HEK293T (cell line): ENCODE measurements at regions not wholly inside any gene's neighbourhood (a gene's known extent, or its start where the extent isn't known, plus 50 kb on each side); places are given as distances from the start of the nearest gene placed in this dataset.
"Not testable (repeated sequence)": the region's sequence is repeated elsewhere in the genome, so short reads cannot be mapped to it uniquely, and the experiment has no call there.

Experiments used
- CTCF ChIA-PET: fragments of 350-600 bp; formaldehyde crosslinking; extraction: SDS; loops from one replicate; lab custom pipeline; 2021; ENCODE audit warnings: antibody characterized with exemption, inconsistent platforms; lab: Yijun Ruan, JAX
- POLR2A ChIA-PET: fragments of 350-600 bp; formaldehyde crosslinking; extraction: SDS; loops from one replicate; lab custom pipeline; 2020; ENCODE audit warnings: antibody characterized with exemption, inconsistent platforms; lab: Yijun Ruan, JAX
- DNase-seq: peaks from one replicate; pipeline ENCODE4 v3.0.0; 2012; ENCODE audit warnings: mixed read lengths; ENCODE audit errors: extremely low spot score
- ARNT ChIP-seq: fragments of 450-650 bp; IDR thresholded peaks from 2 replicates; pipeline ENCODE4 v1.6.1; 2017; ENCODE audit warnings: mild to moderate bottlenecking
- BHLHE40 ChIP-seq: fragments of 450-650 bp; IDR thresholded peaks from 2 replicates; pipeline ENCODE4 v1.6.1; 2016; ENCODE audit warnings: mild to moderate bottlenecking, moderate library complexity, borderline replicate concordance
- CTBP1 ChIP-seq: fragments of 450-650 bp; IDR thresholded peaks from 2 replicates; pipeline ENCODE4 v1.6.1; 2016; ENCODE audit warnings: borderline replicate concordance
- ELF4 ChIP-seq: fragments of 450-650 bp; IDR thresholded peaks from 2 replicates; pipeline ENCODE4 v1.6.1; 2017; ENCODE audit warnings: antibody characterized with exemption
- FOXA1 ChIP-seq: fragments of 450-650 bp; IDR thresholded peaks from 2 replicates; pipeline ENCODE4 v1.6.1; 2016; ENCODE audit warnings: mild to moderate bottlenecking
- FOXK2 ChIP-seq: fragments of 450-650 bp; IDR thresholded peaks from 2 replicates; pipeline ENCODE4 v1.6.1; 2016; ENCODE audit warnings: mild to moderate bottlenecking
- FOXM1 ChIP-seq: fragments of 450-650 bp; IDR thresholded peaks from 2 replicates; pipeline ENCODE4 v1.6.1; 2017; ENCODE audit warnings: mild to moderate bottlenecking, borderline replicate concordance
- HDGF ChIP-seq: fragments of 450-650 bp; IDR thresholded peaks from 2 replicates; pipeline ENCODE4 v1.6.1; 2017; ENCODE audit warnings: antibody characterized with exemption, borderline replicate concordance
- L3MBTL2 ChIP-seq: fragments of 450-650 bp; conservative IDR thresholded peaks from 2 replicates; pipeline ENCODE4 v1.6.1; 2016; ENCODE audit warnings: mild to moderate bottlenecking
- LEF1 ChIP-seq: fragments of 450-650 bp; IDR thresholded peaks from 2 replicates; pipeline ENCODE4 v1.6.1; 2017; ENCODE audit warnings: mild to moderate bottlenecking, borderline replicate concordance
- NFRKB ChIP-seq: fragments of 450-650 bp; IDR thresholded peaks from 2 replicates; pipeline ENCODE4 v1.6.1; 2016; ENCODE audit warnings: mild to moderate bottlenecking, moderate library complexity
- SP1 ChIP-seq: fragments of 450-650 bp; IDR thresholded peaks from 2 replicates; pipeline ENCODE4 v1.6.1; 2017
- SUZ12 ChIP-seq: fragments of 450-650 bp; IDR thresholded peaks from 2 replicates; pipeline ENCODE4 v1.6.1; 2016; ENCODE audit warnings: mild to moderate bottlenecking
- TARDBP ChIP-seq: fragments of 450-650 bp; IDR thresholded peaks from 2 replicates; pipeline ENCODE4 v1.6.1; 2016
- ZNF384 ChIP-seq: fragments of 450-650 bp; IDR thresholded peaks from 2 replicates; pipeline ENCODE4 v1.6.1; 2016
- TF ChIP-seq, protein P1 (sequence below): fragments of 450-650 bp; IDR thresholded peaks from 2 replicates; pipeline ENCODE4 v1.6.1; 2016

- TF ChIP-seq L3MBTL2 (no peak), HDGF (no peak), NFRKB (no peak), SP1 (no peak), TARDBP (no peak), LEF1 (no peak)
- TF ChIP-seq, protein P1, sequence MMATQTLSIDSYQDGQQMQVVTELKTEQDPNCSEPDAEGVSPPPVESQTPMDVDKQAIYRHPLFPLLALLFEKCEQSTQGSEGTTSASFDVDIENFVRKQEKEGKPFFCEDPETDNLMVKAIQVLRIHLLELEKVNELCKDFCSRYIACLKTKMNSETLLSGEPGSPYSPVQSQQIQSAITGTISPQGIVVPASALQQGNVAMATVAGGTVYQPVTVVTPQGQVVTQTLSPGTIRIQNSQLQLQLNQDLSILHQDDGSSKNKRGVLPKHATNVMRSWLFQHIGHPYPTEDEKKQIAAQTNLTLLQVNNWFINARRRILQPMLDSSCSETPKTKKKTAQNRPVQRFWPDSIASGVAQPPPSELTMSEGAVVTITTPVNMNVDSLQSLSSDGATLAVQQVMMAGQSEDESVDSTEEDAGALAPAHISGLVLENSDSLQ: no peak
- CTCF ChIA-PET: no interaction called here
- POLR2A ChIA-PET: no interaction called here
- no peak for DNase-seq
Observed at GRCh38 chr17:33574942-33575445, 281.9 kb upstream of the ASIC2 start.

DNA sequence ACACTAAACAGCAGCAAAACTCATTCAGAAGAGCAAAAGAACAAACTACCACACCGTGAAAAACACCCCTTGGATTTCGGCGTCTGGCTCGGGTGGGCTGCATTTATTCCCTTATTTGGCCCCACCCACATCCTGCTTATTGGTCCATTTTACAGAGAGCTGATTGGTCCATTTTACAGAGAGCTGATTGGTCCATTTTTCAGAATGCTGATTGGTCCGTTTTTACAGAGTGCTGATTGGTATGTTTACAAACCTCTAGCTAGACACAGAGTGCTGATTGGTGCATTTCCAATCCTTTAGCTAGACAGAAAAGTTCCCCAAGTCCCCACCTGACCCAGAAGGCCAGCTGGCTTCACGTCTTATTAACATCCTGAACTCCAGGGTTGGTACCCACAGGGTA lies 286.6 kb upstream of the ASIC2 start:
- CTCF ChIA-PET, DNase-seq, POLR2A ChIA-PET: not testable (repeated sequence)

GRCh38 chr17:33580215-33580614 lies 287.1 kb upstream of the ASIC2 start:
- ChIA-PET CTCF (no interaction called here), POLR2A (no interaction called here)
- no peak for DNase-seq
- TF ChIP-seq ZNF384: no peak
- no peak for TF ChIP-seq SP1
- no peak for TF ChIP-seq L3MBTL2
- TF ChIP-seq, protein P1: no peak
- no peak for TF ChIP-seq FOXK2
- no peak for TF ChIP-seq NFRKB
- no peak for TF ChIP-seq ARNT
- no peak for TF ChIP-seq SUZ12
- TF ChIP-seq ELF4: no peak
- TF ChIP-seq BHLHE40: no peak
- TF ChIP-seq FOXA1: no peak

DNA sequence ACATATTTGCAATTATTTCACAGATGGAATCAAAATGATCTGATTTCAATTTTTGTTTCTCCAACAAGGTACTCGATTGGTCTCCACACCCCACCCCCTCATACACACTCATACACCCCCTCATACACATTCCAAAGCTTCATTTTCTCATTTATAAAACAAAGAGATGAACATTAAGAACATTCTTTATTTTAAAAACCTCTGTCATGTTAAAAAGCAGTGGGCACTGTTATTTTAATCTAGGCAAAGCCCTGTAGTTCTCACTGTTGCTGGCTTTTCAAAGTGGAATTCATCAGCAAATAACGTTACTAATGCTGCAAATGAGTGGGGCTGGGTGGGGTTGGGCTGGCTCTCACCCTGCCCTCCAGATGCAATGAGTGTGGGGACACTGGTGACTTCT lies 289.6 kb upstream of the ASIC2 start:
- TF ChIP-seq ELF4 (no peak), HDGF (no peak), ZNF384 (no peak), L3MBTL2 (no peak), ARNT (no peak), SP1 (no peak), FOXA1 (no peak), BHLHE40 (no peak), CTBP1 (no peak), TARDBP (no peak), NFRKB (no peak), SUZ12 (no peak), LEF1 (no peak), FOXM1 (no peak), FOXK2 (no peak)
- TF ChIP-seq, protein P1: no peak
- ChIA-PET POLR2A (no interaction called here), CTCF (no interaction called here)
- no peak for DNase-seq

DNA sequence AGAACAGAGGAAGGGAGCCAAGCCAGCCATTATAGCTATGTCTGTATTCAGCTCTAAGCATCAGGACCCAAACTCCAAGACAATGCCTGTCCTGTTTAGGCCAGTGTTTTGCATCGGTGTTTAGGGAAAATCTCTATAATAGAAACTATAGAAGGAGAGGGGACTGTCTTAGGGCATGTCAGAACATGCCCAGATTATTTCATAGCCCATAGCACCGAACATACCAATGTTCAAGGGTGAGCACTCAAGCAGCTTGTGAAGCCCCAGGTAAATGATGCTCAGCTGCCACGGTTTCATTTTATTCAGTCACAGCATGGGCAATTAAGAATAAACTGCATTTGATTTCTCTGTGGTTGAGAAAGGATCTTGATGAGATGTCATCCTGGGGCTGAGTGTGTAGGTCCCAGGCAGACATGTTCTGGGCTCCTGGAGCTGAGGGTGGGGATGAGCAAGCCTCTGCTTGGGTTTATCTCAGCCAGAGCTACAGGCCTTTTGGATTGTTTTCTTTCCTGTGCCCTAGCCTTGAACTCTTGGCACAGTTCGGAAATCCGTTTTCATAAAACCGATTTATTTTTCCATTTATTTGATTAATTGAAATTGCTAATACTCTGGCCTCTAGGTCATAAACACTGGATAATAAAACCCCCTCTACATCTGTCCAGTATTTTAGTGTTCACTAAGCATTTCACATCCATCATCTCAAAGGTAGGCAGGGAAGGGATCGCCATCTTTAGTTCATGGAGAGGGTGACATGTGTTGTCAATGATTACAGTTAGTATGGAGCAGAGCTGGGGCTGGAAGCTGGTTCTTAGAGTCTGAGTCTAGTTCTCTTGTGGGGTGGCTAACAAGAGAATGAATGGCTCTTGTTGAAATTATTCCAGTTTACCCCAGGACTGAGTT lies 290.7 kb upstream of the ASIC2 start:
- DNase-seq: no peak
- ChIA-PET POLR2A (no interaction called here), CTCF (no interaction called here)

DNA sequence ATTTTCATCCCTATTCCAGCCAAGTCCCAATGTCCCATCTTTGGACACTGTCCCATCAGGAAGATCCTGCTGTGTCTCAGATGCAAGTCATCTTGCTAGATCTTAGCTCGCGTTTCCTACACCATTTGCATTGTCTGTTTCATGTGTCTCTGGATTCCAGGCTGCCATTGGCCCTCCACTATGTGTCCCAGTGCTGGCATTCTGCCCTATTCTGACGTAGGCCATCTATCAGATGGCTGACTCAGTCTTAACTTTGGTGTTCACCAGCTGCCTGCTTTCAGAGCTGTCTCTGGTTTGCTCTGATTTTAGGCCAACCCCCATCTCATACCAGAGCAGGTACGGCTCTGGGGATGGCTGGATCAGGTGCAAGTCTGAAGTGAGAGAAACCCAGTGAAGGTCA lies 300.9 kb upstream of the ASIC2 start:
- POLR2A ChIA-PET: no interaction called here
- TF ChIP-seq SP1: no peak
- TF ChIP-seq FOXK2: no peak
- TF ChIP-seq, protein P1: no peak
- TF ChIP-seq BHLHE40: no peak
- TF ChIP-seq FOXA1: no peak
- TF ChIP-seq SUZ12: no peak
- TF ChIP-seq HDGF: no peak
- no peak for TF ChIP-seq ZNF384
- no peak for TF ChIP-seq LEF1
- no peak for TF ChIP-seq CTBP1
- TF ChIP-seq TARDBP: no peak
- TF ChIP-seq L3MBTL2: no peak

More for the DNA sequence above, 290.7 kb upstream of the ASIC2 start:
- TF ChIP-seq SUZ12: no peak
- no peak for TF ChIP-seq FOXA1
- no peak for TF ChIP-seq FOXK2
- TF ChIP-seq FOXM1: no peak
- no peak for TF ChIP-seq ELF4
- TF ChIP-seq ZNF384: no peak
- TF ChIP-seq L3MBTL2: no peak
- no peak for TF ChIP-seq TARDBP
- no peak for TF ChIP-seq ARNT
- no peak for TF ChIP-seq CTBP1
- no peak for TF ChIP-seq BHLHE40
- no peak for TF ChIP-seq HDGF
- TF ChIP-seq SP1: no peak

More for the DNA sequence above, 300.9 kb upstream of the ASIC2 start:
- CTCF ChIA-PET: interaction anchor here (0.7 kb wide), 1 partner anchor 188 kb away, joined by 10 read pairs; no protein-coding TSS in a partner anchor
- DNase-seq: no peak
